Tibial nerve (tissue), 4 donors: ENCODE measurements at regions not wholly inside any gene's neighbourhood (a gene's known extent, or its start where the extent isn't known, plus 50 kb on each side); places are given as distances from the start of the nearest gene placed in this dataset.

Experiments used
- DNase-seq, 2 donors: peaks; one replicate each; pipeline ENCODE4 v3.0.0-alpha.2; 2019; ENCODE audit warnings: low spot score in 2 of 2
- H3K27ac ChIP-seq, 4 donors: fragments of 200-600 bp; sonication (generic) in 3 of 4; one replicate each; pipeline ENCODE4 v1.5.1; 2017 to 2019; ENCODE audit warnings: mild to moderate bottlenecking in 1 of 4
- H3K27me3 ChIP-seq, 2 donors: fragments of 200-600 bp; sonication (generic) in 1 of 2; one replicate each; pipeline versions ENCODE4 v1.5.1 to v1.6.0; 2017 to 2019
- H3K36me3 ChIP-seq, 3 donors: fragments of 200-600 bp; sonication (generic); one replicate each; pipeline ENCODE4 v1.5.1; 2018 to 2019
- H3K4me1 ChIP-seq, 4 donors: fragments of 200-600 bp; sonication (generic) in 3 of 4; one replicate each; pipeline ENCODE4 v1.5.1; 2017 to 2019
- H3K4me3 ChIP-seq, 4 donors: fragments of 200-600 bp; sonication (generic) in 3 of 4; one replicate each; pipeline ENCODE4 v1.5.1; 2017 to 2019; ENCODE audit warnings: mild to moderate bottlenecking in 1 of 4, moderate library complexity in 1 of 4
- H3K9me3 ChIP-seq, 4 donors: fragments of 200-600 bp; sonication (generic) in 3 of 4; one replicate each; pipeline ENCODE4 v1.5.1; 2017 to 2019
- CTCF ChIP-seq, 5 experiments: fragments of 200-600 bp in 3 of 5; fragments of 450-650 bp in 2 of 5; sonication (generic) in 3 of 5; IDR thresholded peaks; one replicate each; pipeline ENCODE4 v1.5.1; 2016 to 2019; ENCODE audit warnings: antibody characterized with exemption in 5 of 5, mild to moderate bottlenecking in 3 of 5, moderate library complexity in 2 of 5
- EP300 ChIP-seq, 2 donors: sonication (generic); formaldehyde crosslinking; IDR thresholded peaks; one replicate each; pipeline ENCODE4 v1.6.1; 2017; ENCODE audit warnings: antibody characterized with exemption in 2 of 2, mild to moderate bottlenecking in 1 of 2
- POLR2A ChIP-seq, 2 donors: fragments of 450-650 bp; IDR thresholded peaks; one replicate each; pipeline ENCODE4 v1.6.1; 2017; ENCODE audit warnings: antibody characterized with exemption in 2 of 2, mild to moderate bottlenecking in 2 of 2, moderate library complexity in 2 of 2
- WGBS, 2 donors: methylation state at CpG; one replicate each; pipeline ENCODE4 v1.1.5; 2018; 5-methylcytosine and 5-hydroxymethylcytosine counted together

- WGBS, 2 donors, result 88 to 90% methylated on average over 13 of the region's 13 CpGs
- Histone ChIP-seq H3K27me3 (no peaks in the 10 kb centered on the region), H3K4me1 (no peaks in the 10 kb centered on the region)
Observed at GRCh38 chr9:73259086-73259696, 107.5 kb downstream of the ANXA1 start.

GRCh38 chr9:73260506-73260905 lies 108.8 kb downstream of the ANXA1 start:
- no peak overlapping the region for H3K4me3 ChIP-seq
- DNase-seq, result no peak
- no peaks in the 10 kb centered on the region for H3K36me3 ChIP-seq
- no peak overlapping the region for H3K27ac ChIP-seq
- no peaks in the 10 kb centered on the region for H3K27me3 ChIP-seq
- TF ChIP-seq POLR2A (IDR thresholded peaks at IDR 0.05) (no peak), CTCF (IDR thresholded peaks at IDR 0.05) (no peak), EP300 (IDR thresholded peaks at IDR 0.05) (no peak)
- H3K9me3 ChIP-seq, result peaks cover 0 to 5% (median 0%) of the 10 kb centered on the region in 4 donors
- no peaks in the 10 kb centered on the region for H3K4me1 ChIP-seq

More at GRCh38 chr9:73259086-73259696, 107.5 kb downstream of the ANXA1 start:
- peaks cover 0 to 5% (median 2%) of the 10 kb centered on the region in 4 donors for H3K9me3 ChIP-seq
- TF ChIP-seq CTCF (IDR thresholded peaks at IDR 0.05), result no peak
- TF ChIP-seq POLR2A (IDR thresholded peaks at IDR 0.05), result no peak
- no peak for TF ChIP-seq EP300 (IDR thresholded peaks at IDR 0.05)
- H3K4me3 ChIP-seq, result no peak overlapping the region
- no peak for DNase-seq
- no peak overlapping the region for H3K27ac ChIP-seq
- H3K36me3 ChIP-seq, result no peaks in the 10 kb centered on the region

DNA sequence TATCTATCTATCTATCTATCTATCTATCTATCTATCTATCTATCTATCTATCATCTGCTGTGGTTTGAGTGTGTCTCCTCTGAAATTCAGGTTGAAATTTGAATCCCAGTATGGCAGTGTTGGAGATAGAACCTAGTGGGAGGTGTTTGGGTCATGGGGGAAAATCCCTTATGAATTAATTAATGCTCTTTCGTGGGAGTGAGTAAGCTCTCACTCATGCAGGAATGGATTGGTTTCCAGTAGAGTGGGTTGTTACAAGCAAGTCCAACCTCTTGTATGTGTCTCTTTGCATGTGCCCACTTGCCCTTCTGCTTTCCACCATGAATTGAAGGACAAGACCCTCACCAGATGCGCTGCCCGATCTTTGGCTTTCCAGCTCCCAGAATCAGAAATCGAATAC lies 113.0 kb downstream of the ANXA1 start:
- H3K9me3 ChIP-seq, result no peaks in the 10 kb centered on the region
- 89 to 93% methylated on average over 4 of the region's 4 CpGs for WGBS, 2 donors
- H3K36me3 ChIP-seq, result no peaks in the 10 kb centered on the region
- H3K4me3 ChIP-seq, result no peak overlapping the region
- H3K27me3 ChIP-seq, result no peaks in the 10 kb centered on the region
- no peak for TF ChIP-seq EP300 (IDR thresholded peaks at IDR 0.05)
- no peak overlapping the region for H3K27ac ChIP-seq
- H3K4me1 ChIP-seq, result no peaks in the 10 kb centered on the region
- DNase-seq, result no peak

DNA sequence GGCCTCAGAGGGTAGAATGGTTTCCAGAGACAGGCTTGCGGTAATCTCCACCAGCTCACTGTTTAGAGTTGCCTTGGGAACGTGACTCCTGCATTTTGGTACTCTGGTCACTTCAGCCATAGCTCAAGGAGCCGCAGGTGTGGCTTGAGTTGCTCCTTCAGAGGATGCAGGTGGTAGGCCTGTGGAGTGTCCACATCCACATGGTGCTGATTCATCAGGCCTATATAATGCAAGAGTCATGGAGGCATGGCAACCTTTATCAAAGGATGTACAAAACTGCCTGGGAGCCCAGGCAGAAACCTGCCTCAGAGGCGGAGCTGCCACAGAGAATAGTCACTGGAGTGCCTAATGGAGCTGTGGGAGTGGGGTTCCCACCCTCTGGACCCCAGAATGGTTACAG lies 114.2 kb downstream of the ANXA1 start:
- Histone ChIP-seq H3K4me1 (no peaks in the 10 kb centered on the region), H3K9me3 (no peaks in the 10 kb centered on the region), H3K36me3 (no peaks in the 10 kb centered on the region), H3K27ac (no peak overlapping the region), H3K4me3 (no peak overlapping the region), H3K27me3 (no peaks in the 10 kb centered on the region)
- no peak for DNase-seq
- no peak for TF ChIP-seq CTCF (IDR thresholded peaks at IDR 0.05)
- TF ChIP-seq POLR2A (IDR thresholded peaks at IDR 0.05), result no peak
- TF ChIP-seq EP300 (IDR thresholded peaks at IDR 0.05), result no peak
- WGBS, 2 donors, result 85 to 99% methylated on average over 4 of the region's 4 CpGs

- TF ChIP-seq POLR2A (IDR thresholded peaks at IDR 0.05) (no peak), EP300 (IDR thresholded peaks at IDR 0.05) (no peak)
- Histone ChIP-seq H3K27me3 (no peaks in the 10 kb centered on the region), H3K4me3 (no peak overlapping the region), H3K36me3 (no peaks in the 10 kb centered on the region), H3K27ac (no peak overlapping the region), H3K9me3 (no peaks in the 10 kb centered on the region), H3K4me1 (no peaks in the 10 kb centered on the region)
- DNase-seq, result no peak
- WGBS, 2 donors, result 41 to 44% methylated on average over 4 of the region's 4 CpGs
Observed at GRCh38 chr9:73269430-73270101, 117.9 kb downstream of the ANXA1 start.

DNA sequence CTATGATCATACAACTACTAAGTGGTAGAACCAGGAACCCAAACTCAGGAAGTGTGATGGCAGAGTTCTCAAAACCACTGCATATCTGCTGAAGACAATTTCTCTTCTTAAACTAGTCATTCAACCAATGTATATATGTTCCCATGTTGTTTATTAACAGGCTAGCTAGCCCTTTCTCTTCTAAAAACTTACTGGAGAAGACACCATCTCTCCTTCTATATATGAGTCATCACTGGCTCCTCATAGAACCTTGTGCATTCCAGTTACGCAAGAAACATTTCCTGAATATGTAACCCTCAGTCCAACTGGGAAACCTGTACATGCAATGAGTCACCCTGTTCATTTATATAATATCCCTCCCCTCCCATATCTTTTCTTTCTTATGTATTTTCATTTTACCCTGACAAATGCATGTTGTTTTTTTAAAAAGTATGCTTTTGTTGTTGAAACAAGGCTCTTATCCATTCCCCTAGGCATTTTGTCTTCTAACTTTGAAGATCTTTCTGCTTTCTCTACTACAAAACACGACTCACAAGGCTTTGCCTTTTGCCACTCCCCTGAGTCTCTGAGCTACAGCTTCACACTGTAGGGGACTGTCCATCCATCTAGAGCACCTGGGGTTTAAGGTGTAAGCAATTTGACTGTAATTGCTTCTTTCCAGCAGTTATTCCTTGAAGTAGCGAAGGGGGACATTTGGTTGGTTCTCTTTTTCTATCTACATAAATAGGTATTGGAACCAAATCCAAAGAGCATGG lies 119.5 kb downstream of the ANXA1 start:
- no peak for DNase-seq
- Histone ChIP-seq H3K4me1 (no peaks in the 10 kb centered on the region), H3K27me3 (no peaks in the 10 kb centered on the region), H3K9me3 (no peaks in the 10 kb centered on the region), H3K4me3 (no peak overlapping the region), H3K36me3 (no peaks in the 10 kb centered on the region), H3K27ac (no peak overlapping the region)
- 51 to 55% methylated on average over 3 of the region's 3 CpGs for WGBS, 2 donors
- TF ChIP-seq CTCF (IDR thresholded peaks at IDR 0.05) (no peak), POLR2A (IDR thresholded peaks at IDR 0.05) (no peak), EP300 (IDR thresholded peaks at IDR 0.05) (no peak)
